ENCODE measurements at regions not wholly inside any gene's neighbourhood (a gene's known extent, or its start where the extent isn't known, plus 50 kb on each side); places are given as distances from the start of the nearest gene placed in this dataset.

GRCh38 chr12:66739266-66739665, 60.4 kb upstream of the GRIP1 start:
- intact Hi-C loops (cut with micrococcal nuclease): loop anchor here (5.0 kb wide), 1 partner anchor 38 kb away; no protein-coding TSS in a partner anchor
- H3K27ac Mint-ChIP-seq: no peak overlapping the region
- H3K9me3 Mint-ChIP-seq: no peaks in the 10 kb centered on the region
- ATAC-seq (no peak), DNase-seq (no peak)
- Histone ChIP-seq H3K27me3 (ENCODE audit: control insufficient read depth, insufficient read depth, low read length) (no peaks in the 10 kb centered on the region), H3K27ac (ENCODE audit: low read length) (no peak overlapping the region), H3K4me3 (ENCODE audit: low read length) (no peak overlapping the region), H3K4me1 (ENCODE audit: control insufficient read depth, insufficient read depth, low read length) (peaks cover 2% of the 10 kb centered on the region), H3K36me3 (ENCODE audit: control insufficient read depth, insufficient read depth, low read length) (no peaks in the 10 kb centered on the region), H3K9me3 (ENCODE audit: control insufficient read depth, insufficient read depth, low read length) (no peaks in the 10 kb centered on the region)
- whole genome bisulfite sequencing (ENCODE audit: insufficient coverage): 100% methylated on average over 1 of the region's 1 CpG
- peaks cover 4 to 9% of the 10 kb centered on the region in 2 donors for H3K27me3 Mint-ChIP-seq (ENCODE audit: low read depth in 2 of 2)
- peaks cover 22 to 24% of the 10 kb centered on the region in 2 donors for H3K4me1 Mint-ChIP-seq
- H3K4me3 Mint-ChIP-seq: no peak overlapping the region
- TF ChIP-seq CTCF (IDR thresholded peaks at IDR 0.05): no peak
- no peaks in the 10 kb centered on the region for H3K36me3 Mint-ChIP-seq

GRCh38 chr12:66739940-66740651, 61.2 kb upstream of the GRIP1 start:
- Mint-ChIP-seq H3K4me1 (peaks cover 19 to 21% of the 10 kb centered on the region in 2 donors), H3K27me3 (ENCODE audit: low read depth in 2 of 2) (peaks cover 4% of the 10 kb centered on the region in 2 donors), H3K9me3 (no peaks in the 10 kb centered on the region), H3K4me3 (no peak overlapping the region), H3K27ac (no peak overlapping the region), H3K36me3 (no peaks in the 10 kb centered on the region)
- WGBS (ENCODE audit: insufficient coverage): 89% methylated on average over 4 of the region's 4 CpGs
- no peaks in the 10 kb centered on the region for H3K9me3 ChIP-seq (ENCODE audit: control insufficient read depth, insufficient read depth, low read length)
- no peak overlapping the region for H3K27ac ChIP-seq (ENCODE audit: low read length)
- peaks cover 2% of the 10 kb centered on the region for H3K4me1 ChIP-seq (ENCODE audit: control insufficient read depth, insufficient read depth, low read length)
- H3K27me3 ChIP-seq (ENCODE audit: control insufficient read depth, insufficient read depth, low read length): no peaks in the 10 kb centered on the region
- intact Hi-C loops (cut with micrococcal nuclease): loop anchor here (5.0 kb wide), 1 partner anchor 37 kb away; no protein-coding TSS in a partner anchor
- no peak for DNase-seq
- H3K36me3 ChIP-seq (ENCODE audit: control insufficient read depth, insufficient read depth, low read length): no peaks in the 10 kb centered on the region
- no peak overlapping the region for H3K4me3 ChIP-seq (ENCODE audit: low read length)
- TF ChIP-seq CTCF (IDR thresholded peaks at IDR 0.05): no peak
- no peak for ATAC-seq

DNA sequence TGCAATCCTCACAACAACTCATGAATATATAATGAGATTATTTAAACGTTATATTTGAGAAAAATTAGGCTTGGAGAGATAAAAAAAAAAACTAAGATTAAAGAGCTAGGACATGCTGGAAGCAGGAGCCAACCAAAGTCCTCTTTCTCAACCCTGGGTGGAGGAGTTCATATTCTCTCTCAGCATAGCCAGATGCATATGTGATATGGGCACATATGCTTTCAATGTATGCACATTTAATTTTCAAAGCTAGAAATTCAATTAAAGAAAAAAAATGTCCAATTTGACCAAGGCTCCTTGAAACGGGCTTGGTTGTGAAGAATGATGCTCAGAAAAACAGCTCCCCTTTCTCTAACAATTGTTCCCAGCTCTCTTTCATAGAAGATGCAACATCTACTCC, 61.9 kb upstream of the GRIP1 start:
- Mint-ChIP-seq H3K36me3 (no peaks in the 10 kb centered on the region), H3K27me3 (ENCODE audit: low read depth in 2 of 2) (peaks cover 4 to 7% of the 10 kb centered on the region in 2 donors), H3K27ac (no peak overlapping the region), H3K9me3 (no peaks in the 10 kb centered on the region), H3K4me1 (peaks cover 14 to 15% of the 10 kb centered on the region in 2 donors), H3K4me3 (no peak overlapping the region)
- 85% methylated on average over 2 of the region's 2 CpGs for WGBS (ENCODE audit: insufficient coverage)
- ATAC-seq: no peak
- DNase-seq: no peak
- Histone ChIP-seq H3K27me3 (ENCODE audit: control insufficient read depth, insufficient read depth, low read length) (no peaks in the 10 kb centered on the region), H3K4me1 (ENCODE audit: control insufficient read depth, insufficient read depth, low read length) (peaks cover 2% of the 10 kb centered on the region), H3K36me3 (ENCODE audit: control insufficient read depth, insufficient read depth, low read length) (no peaks in the 10 kb centered on the region), H3K4me3 (ENCODE audit: low read length) (no peak overlapping the region), H3K27ac (ENCODE audit: low read length) (no peak overlapping the region), H3K9me3 (ENCODE audit: control insufficient read depth, insufficient read depth, low read length) (no peaks in the 10 kb centered on the region)
- no peak for TF ChIP-seq CTCF (IDR thresholded peaks at IDR 0.05)
- intact Hi-C loops (cut with micrococcal nuclease): no loop called here

- ATAC-seq (no peak), DNase-seq (no peak)
- H3K4me3 ChIP-seq (ENCODE audit: low read length): no peak overlapping the region
- H3K4me1 ChIP-seq (ENCODE audit: control insufficient read depth, insufficient read depth, low read length): peaks cover 2% of the 10 kb centered on the region
- H3K36me3 ChIP-seq (ENCODE audit: control insufficient read depth, insufficient read depth, low read length): no peaks in the 10 kb centered on the region
- no peak for TF ChIP-seq CTCF (IDR thresholded peaks at IDR 0.05)
- H3K4me3 Mint-ChIP-seq: no peak overlapping the region
- intact Hi-C loops (cut with micrococcal nuclease): no loop called here
- H3K27ac Mint-ChIP-seq: no peak overlapping the region
- H3K27ac ChIP-seq (ENCODE audit: low read length): no peak overlapping the region
- peaks cover 4 to 13% of the 10 kb centered on the region in 2 donors for H3K27me3 Mint-ChIP-seq (ENCODE audit: low read depth in 2 of 2)
- H3K4me1 Mint-ChIP-seq: peaks cover 14 to 15% of the 10 kb centered on the region in 2 donors
- H3K9me3 Mint-ChIP-seq: no peaks in the 10 kb centered on the region
- H3K36me3 Mint-ChIP-seq: no peaks in the 10 kb centered on the region
- H3K27me3 ChIP-seq (ENCODE audit: control insufficient read depth, insufficient read depth, low read length): no peaks in the 10 kb centered on the region
- H3K9me3 ChIP-seq (ENCODE audit: control insufficient read depth, insufficient read depth, low read length): no peaks in the 10 kb centered on the region
Observed at GRCh38 chr12:66741919-66742318, 63.0 kb upstream of the GRIP1 start.
